SK-N-DZ (cell line): ENCODE measurements at regions not wholly inside any gene's neighbourhood (a gene's known extent, or its start where the extent isn't known, plus 50 kb on each side); places are given as distances from the start of the nearest gene placed in this dataset.

Experiments
- DNase-seq: peaks from one replicate; pipeline ENCODE4 v3.0.0-alpha.2; 2015; ENCODE audit warnings: low spot score

GRCh38 chr11:112355726-112356125 is 95.1 kb upstream of the PLET1 start:
- peak; percentile 3 for DNase-seq

- no peak for DNase-seq
Observed at GRCh38 chr11:112357488-112357887, 96.8 kb upstream of the PLET1 start.

- DNase-seq: no peak
Observed at GRCh38 chr11:112361396-112361795, 100.7 kb upstream of the PLET1 start.

- DNase-seq: no peak
Observed at GRCh38 chr11:112363527-112363926, 102.9 kb upstream of the PLET1 start.

GRCh38 chr11:112364962-112365481 is 104.4 kb upstream of the PLET1 start:
- no peak for DNase-seq

GRCh38 chr11:112366012-112366411 is 105.4 kb upstream of the PLET1 start:
- no peak for DNase-seq

GRCh38 chr11:112366777-112367176 is 106.1 kb upstream of the PLET1 start:
- no peak for DNase-seq

- peak; percentile 11 for DNase-seq
Observed at GRCh38 chr11:112367461-112367860, 106.8 kb upstream of the PLET1 start.

GRCh38 chr11:112367895-112368294 is 107.2 kb upstream of the PLET1 start:
- DNase-seq: no peak

- DNase-seq: no peak
Observed at GRCh38 chr11:112368381-112368780, 107.7 kb upstream of the PLET1 start.

GRCh38 chr11:112369374-112369773 is 108.7 kb upstream of the PLET1 start:
- DNase-seq: no peak

GRCh38 chr11:112369916-112370315 is 109.3 kb upstream of the PLET1 start:
- no peak for DNase-seq

- no peak for DNase-seq
Observed at GRCh38 chr11:112374486-112375140, 114.0 kb upstream of the PLET1 start.

GRCh38 chr11:112377946-112378345 is 117.3 kb upstream of the PLET1 start:
- DNase-seq: no peak

- no peak for DNase-seq
Observed at GRCh38 chr11:112380464-112380863, 119.8 kb upstream of the PLET1 start.

GRCh38 chr11:112381578-112381977 is 120.9 kb upstream of the PLET1 start:
- DNase-seq: no peak

- no peak for DNase-seq
Observed at GRCh38 chr11:112382561-112382960, 121.9 kb upstream of the PLET1 start.

GRCh38 chr11:112388496-112388895 is 127.8 kb upstream of the PLET1 start:
- no peak for DNase-seq

- DNase-seq: no peak
Observed at GRCh38 chr11:112391086-112391485, 130.4 kb upstream of the PLET1 start.

- no peak for DNase-seq
Observed at GRCh38 chr11:112392904-112393303, 132.2 kb upstream of the PLET1 start.

GRCh38 chr11:112394304-112394703 is 133.6 kb upstream of the PLET1 start:
- no peak for DNase-seq

- no peak for DNase-seq
Observed at GRCh38 chr11:112396076-112396475, 135.4 kb upstream of the PLET1 start.

- DNase-seq: no peak
Observed at GRCh38 chr11:112398798-112399478, 138.3 kb upstream of the PLET1 start.
